GM23338 (cell line): ENCODE measurements at regions not wholly inside any gene's neighbourhood (a gene's known extent, or its start where the extent isn't known, plus 50 kb on each side); places are given as distances from the start of the nearest gene placed in this dataset.

ENCODE experiments used
- CTCF ChIP-seq, 2 experiments: fragments of 200-600 bp in 1 of 2; sonication (generic) in 1 of 2; conservative IDR thresholded peaks; 2 replicates each; pipeline versions ENCODE4 v1.5.1 to v1.6.1; 2016 to 2017; ENCODE audit warnings: antibody characterized with exemption in 2 of 2, low read depth in 2 of 2, mild to moderate bottlenecking in 2 of 2, moderate library complexity in 1 of 2
- ETS1 ChIP-seq: IDR thresholded peaks from 2 replicates; pipeline ENCODE4 v1.6.1; 2016; ENCODE audit warnings: antibody characterized with exemption
- EZH2 ChIP-seq: fragments of 200-600 bp; sonication (generic); IDR thresholded peaks from one replicate; pipeline ENCODE4 v1.8.0; 2017; ENCODE audit warnings: antibody characterized with exemption, mild to moderate bottlenecking, low read depth; ENCODE audit not compliant: unreplicated experiment
- EZH2phosphoT487 ChIP-seq: fragments of 200-600 bp; sonication (generic); IDR thresholded peaks from one replicate; pipeline ENCODE4 v1.8.1; 2018; ENCODE audit warnings: antibody characterized with exemption; ENCODE audit not compliant: unreplicated experiment
- POLR2AphosphoS5 ChIP-seq: IDR thresholded peaks from 2 replicates; pipeline ENCODE4 v1.6.1; 2016; ENCODE audit warnings: antibody characterized with exemption, low read depth
- REST ChIP-seq: IDR thresholded peaks from one replicate; pipeline ENCODE4 v1.6.1; 2018; ENCODE audit warnings: antibody characterized with exemption; ENCODE audit not compliant: unreplicated experiment
- ZNF114 ChIP-seq: fragments of 250-450 bp; sonication (Bioruptor Pico); IDR thresholded peaks from 2 replicates; pipeline ENCODE4 v1.5.0; 2020; ENCODE audit warnings: mild to moderate bottlenecking, moderate library complexity

- TF ChIP-seq POLR2AphosphoS5 = no peak
- TF ChIP-seq CTCF (conservative IDR thresholded peaks at IDR 0.05; ENCODE audit: low read depth in 2 of 2) = no peak
- no peak for TF ChIP-seq EZH2
- no peak for TF ChIP-seq ETS1
- TF ChIP-seq ZNF114 (CRISPR knock-in tag) = no peak
- no peak for TF ChIP-seq EZH2phosphoT487
- no peak for TF ChIP-seq REST
Observed at GRCh38 chr11:91805293-91805692, 419.3 kb upstream of the FAT3 start.
